ENCODE measurements at regions not wholly inside any gene's neighbourhood (a gene's known extent, or its start where the extent isn't known, plus 50 kb on each side); places are given as distances from the start of the nearest gene placed in this dataset.

- Mint-ChIP-seq H3K27ac (ENCODE audit: unreplicated experiment) (no peak overlapping the region), H3K36me3 (ENCODE audit: unreplicated experiment) (no peaks in the 10 kb centered on the region), H3K27me3 (ENCODE audit: unreplicated experiment) (peaks cover 6% of the 10 kb centered on the region), H3K9me3 (ENCODE audit: unreplicated experiment) (no peaks in the 10 kb centered on the region), H3K4me1 (ENCODE audit: low read depth, unreplicated experiment) (peaks cover 2% of the 10 kb centered on the region), H3K4me3 (ENCODE audit: unreplicated experiment) (no peak overlapping the region)
- TF ChIP-seq CTCF (IDR thresholded peaks at IDR 0.05; ENCODE audit: partially characterized antibody, unreplicated experiment), result no peak
- DNase-seq, result no peak
Observed at GRCh38 chr1:112247961-112248360, 148.1 kb upstream of the CTTNBP2NL start.

- Mint-ChIP-seq H3K9me3 (ENCODE audit: unreplicated experiment) (no peaks in the 10 kb centered on the region), H3K4me3 (ENCODE audit: unreplicated experiment) (no peak overlapping the region), H3K27ac (ENCODE audit: unreplicated experiment) (no peak overlapping the region), H3K4me1 (ENCODE audit: low read depth, unreplicated experiment) (no peaks in the 10 kb centered on the region), H3K27me3 (ENCODE audit: unreplicated experiment) (peaks cover 7% of the 10 kb centered on the region), H3K36me3 (ENCODE audit: unreplicated experiment) (no peaks in the 10 kb centered on the region)
- no peak for TF ChIP-seq CTCF (IDR thresholded peaks at IDR 0.05; ENCODE audit: partially characterized antibody, unreplicated experiment)
- no peak for DNase-seq
Observed at GRCh38 chr1:112250892-112251291, 145.1 kb upstream of the CTTNBP2NL start.

DNA sequence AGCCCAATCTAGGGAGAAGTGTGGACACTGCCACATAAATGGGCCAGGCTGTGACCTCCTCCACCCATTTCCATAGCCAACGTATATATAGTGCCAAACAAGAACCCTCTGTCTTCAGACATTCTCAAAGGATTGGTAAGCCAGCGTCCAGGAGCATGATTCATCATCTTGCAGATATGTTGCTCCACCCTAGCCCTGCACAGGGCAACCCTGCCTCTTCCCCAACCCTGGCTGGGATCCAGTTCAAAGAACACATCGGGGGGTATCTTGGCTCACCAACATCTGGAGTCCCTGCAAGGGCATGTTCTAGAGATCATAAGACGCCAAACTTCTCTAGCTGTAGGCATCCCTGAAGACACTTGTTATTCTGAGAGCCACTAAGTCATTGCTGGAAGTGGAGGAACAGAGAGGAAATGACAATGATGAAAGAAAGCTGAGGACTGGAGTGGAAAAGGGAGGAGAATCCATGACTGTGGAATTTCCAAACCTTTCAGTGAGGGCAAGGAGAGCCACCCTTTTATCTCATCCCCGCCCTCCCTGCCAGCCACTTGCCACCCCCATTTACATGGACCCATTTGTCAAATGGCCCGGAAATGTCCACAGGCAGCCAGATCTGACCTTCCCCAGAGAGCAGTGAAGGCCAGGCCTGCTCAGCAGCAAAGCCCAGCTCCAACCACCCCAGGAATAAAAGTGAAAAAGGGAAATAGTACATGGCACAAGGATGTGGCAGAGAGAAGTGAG lies 144.1 kb upstream of the CTTNBP2NL start:
- Mint-ChIP-seq H3K4me3 (ENCODE audit: unreplicated experiment) (no peak overlapping the region), H3K27ac (ENCODE audit: unreplicated experiment) (peak overlapping the region; percentile 52), H3K36me3 (ENCODE audit: unreplicated experiment) (no peaks in the 10 kb centered on the region), H3K9me3 (ENCODE audit: unreplicated experiment) (no peaks in the 10 kb centered on the region), H3K27me3 (ENCODE audit: unreplicated experiment) (peaks cover 5% of the 10 kb centered on the region), H3K4me1 (ENCODE audit: low read depth, unreplicated experiment) (no peaks in the 10 kb centered on the region)
- no peak for DNase-seq
- no peak for TF ChIP-seq CTCF (IDR thresholded peaks at IDR 0.05; ENCODE audit: partially characterized antibody, unreplicated experiment)

- TF ChIP-seq CTCF (IDR thresholded peaks at IDR 0.05; ENCODE audit: partially characterized antibody, unreplicated experiment), result no peak
- H3K27me3 Mint-ChIP-seq (ENCODE audit: unreplicated experiment), result peaks cover 2% of the 10 kb centered on the region
- no peaks in the 10 kb centered on the region for H3K4me1 Mint-ChIP-seq (ENCODE audit: low read depth, unreplicated experiment)
- no peaks in the 10 kb centered on the region for H3K9me3 Mint-ChIP-seq (ENCODE audit: unreplicated experiment)
- no peak overlapping the region for H3K27ac Mint-ChIP-seq (ENCODE audit: unreplicated experiment)
- no peaks in the 10 kb centered on the region for H3K36me3 Mint-ChIP-seq (ENCODE audit: unreplicated experiment)
- no peak overlapping the region for H3K4me3 Mint-ChIP-seq (ENCODE audit: unreplicated experiment)
- no peak for DNase-seq
Observed at GRCh38 chr1:112253366-112253765, 142.6 kb upstream of the CTTNBP2NL start.

DNA sequence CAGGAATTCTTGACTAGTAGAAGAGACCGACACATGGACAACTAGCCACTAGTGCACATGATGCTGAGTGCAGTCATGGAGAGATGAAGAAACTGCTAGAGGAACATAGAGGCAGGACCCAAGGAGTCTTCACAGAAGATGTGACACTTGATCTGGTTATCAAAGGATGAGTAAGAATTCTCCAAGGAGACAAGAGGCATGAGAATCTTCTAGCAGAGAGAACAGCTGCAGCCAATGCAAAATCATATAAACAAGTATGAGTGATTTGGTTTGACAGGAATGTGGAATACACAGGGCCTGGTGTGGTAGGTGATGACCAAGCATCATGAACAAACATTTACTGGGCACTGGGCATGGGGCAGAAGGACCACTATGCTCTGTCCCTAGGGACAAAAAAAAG lies 140.9 kb upstream of the CTTNBP2NL start:
- Mint-ChIP-seq H3K27me3 (ENCODE audit: unreplicated experiment) (peaks cover 2% of the 10 kb centered on the region), H3K4me3 (ENCODE audit: unreplicated experiment) (no peak overlapping the region), H3K27ac (ENCODE audit: unreplicated experiment) (no peak overlapping the region), H3K9me3 (ENCODE audit: unreplicated experiment) (no peaks in the 10 kb centered on the region), H3K4me1 (ENCODE audit: low read depth, unreplicated experiment) (no peaks in the 10 kb centered on the region), H3K36me3 (ENCODE audit: unreplicated experiment) (no peaks in the 10 kb centered on the region)
- DNase-seq, result no peak
- TF ChIP-seq CTCF (IDR thresholded peaks at IDR 0.05; ENCODE audit: partially characterized antibody, unreplicated experiment), result no peak
